GM18508 (cell line): ENCODE measurements at regions not wholly inside any gene's neighbourhood (a gene's known extent, or its start where the extent isn't known, plus 50 kb on each side); places are given as distances from the start of the nearest gene placed in this dataset.

ENCODE experiments used
- ATAC-seq: cut with Tn5 transposase; IDR thresholded peaks from one replicate; pipeline ENCODE4 v1.9.1; 2021; ENCODE audit warnings: moderate number of reproducible peaks; ENCODE audit not compliant: insufficient read depth, unreplicated experiment

GRCh38 chr4:11605597-11605996 is 176.9 kb upstream of the HS3ST1 start:
- ATAC-seq = no peak

GRCh38 chr4:11604821-11605220 is 176.1 kb upstream of the HS3ST1 start:
- no peak for ATAC-seq

GRCh38 chr4:11603591-11604194 is 175.0 kb upstream of the HS3ST1 start:
- no peak for ATAC-seq

DNA sequence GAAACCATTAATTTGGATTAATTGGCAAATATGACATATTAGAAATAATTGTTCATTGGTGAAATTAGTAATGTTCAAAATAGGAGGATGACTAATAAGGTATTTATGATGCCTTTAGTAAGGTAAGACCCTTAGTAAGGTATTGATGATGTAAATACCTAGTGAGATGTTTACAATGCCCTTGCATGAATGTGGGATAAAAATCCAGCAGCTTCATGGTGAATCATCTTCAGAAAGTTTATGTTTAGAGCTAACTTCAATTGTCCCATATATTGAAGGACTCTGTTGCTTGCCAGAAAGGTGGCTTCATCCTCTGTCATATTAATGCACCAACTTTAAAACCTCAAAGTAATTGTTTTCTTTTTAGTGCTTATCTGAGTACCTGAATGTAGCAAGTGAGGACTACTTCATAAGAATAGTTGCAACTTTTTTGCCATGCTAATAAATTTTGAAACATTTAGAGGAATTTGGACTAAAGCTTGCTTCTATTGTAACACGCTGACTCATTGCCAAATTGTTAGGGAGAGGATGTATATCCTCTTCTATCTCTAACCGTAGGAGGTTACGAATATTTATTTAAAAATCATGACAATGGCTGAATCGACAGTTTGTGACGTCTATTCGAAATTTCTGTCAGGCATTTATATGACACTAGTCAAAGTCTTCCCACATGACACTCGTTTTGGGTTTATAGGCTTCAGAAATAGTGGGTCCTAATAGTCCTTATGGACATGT is 174.1 kb upstream of the HS3ST1 start:
- no peak for ATAC-seq

DNA sequence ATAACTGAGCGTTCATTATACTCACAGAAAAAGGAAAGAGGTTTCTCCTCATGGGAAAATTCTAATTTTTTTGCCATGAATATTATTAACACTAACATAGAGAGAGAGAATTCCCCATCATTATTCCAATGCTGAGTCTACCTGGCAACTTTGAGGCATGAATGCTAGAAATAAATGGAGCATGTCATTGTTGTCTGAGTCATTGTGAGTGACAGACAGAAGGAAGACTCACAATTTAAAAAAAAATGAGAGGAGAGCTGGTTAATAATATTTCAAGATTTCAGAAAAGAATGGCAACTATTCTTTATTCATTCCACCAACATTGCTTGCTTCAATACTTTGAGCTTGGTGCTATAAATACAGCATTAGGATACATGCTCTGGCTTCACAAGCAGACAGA is 170.4 kb upstream of the HS3ST1 start:
- ATAC-seq = no peak

GRCh38 chr4:11598591-11598990 is 169.9 kb upstream of the HS3ST1 start:
- no peak for ATAC-seq

- no peak for ATAC-seq
These were observed 168.8 kb upstream of the HS3ST1 start for GRCh38 chr4:11597506-11597905.

DNA sequence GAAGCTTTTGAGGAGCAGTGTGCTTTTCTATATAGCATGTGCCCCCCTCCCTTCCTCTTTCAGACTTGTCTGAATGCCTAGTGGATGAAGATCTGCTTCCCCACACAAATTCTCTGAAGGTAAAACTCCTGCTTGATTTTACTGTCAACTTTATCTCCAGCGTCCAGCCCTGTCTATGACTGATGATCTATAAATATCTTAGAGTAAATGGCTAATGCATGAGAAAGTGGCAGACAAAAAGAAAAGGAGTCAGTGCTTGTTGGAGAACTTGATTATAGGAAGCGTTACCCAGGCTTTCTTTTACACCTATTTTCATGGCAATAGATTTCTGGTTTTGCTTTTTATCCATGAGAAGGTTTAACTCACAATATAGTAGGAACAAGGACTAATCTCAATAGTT is 168.3 kb upstream of the HS3ST1 start:
- no peak for ATAC-seq

- no peak for ATAC-seq
These were observed 165.0 kb upstream of the HS3ST1 start for GRCh38 chr4:11593576-11594116.

DNA sequence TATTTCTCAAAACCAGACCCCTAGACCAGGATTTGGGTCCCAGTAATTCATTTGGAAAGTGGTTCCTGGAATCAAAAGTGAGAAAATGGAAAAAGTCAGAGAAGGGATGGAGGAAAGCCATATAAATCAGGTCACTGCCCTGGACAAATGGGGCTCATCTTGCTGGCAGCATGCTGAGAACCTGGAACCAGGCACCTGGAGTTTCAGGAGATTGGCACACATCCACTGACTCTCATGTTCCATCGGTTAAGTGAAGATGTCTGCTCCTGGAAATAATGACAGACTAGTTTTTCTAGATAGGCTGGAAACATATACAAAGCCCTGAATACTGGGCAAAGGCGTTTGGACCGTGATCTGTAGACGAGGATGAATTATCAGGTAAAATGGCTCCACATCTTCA is 163.6 kb upstream of the HS3ST1 start:
- ATAC-seq = no peak

GRCh38 chr4:11590132-11590531 is 161.4 kb upstream of the HS3ST1 start:
- ATAC-seq = no peak

DNA sequence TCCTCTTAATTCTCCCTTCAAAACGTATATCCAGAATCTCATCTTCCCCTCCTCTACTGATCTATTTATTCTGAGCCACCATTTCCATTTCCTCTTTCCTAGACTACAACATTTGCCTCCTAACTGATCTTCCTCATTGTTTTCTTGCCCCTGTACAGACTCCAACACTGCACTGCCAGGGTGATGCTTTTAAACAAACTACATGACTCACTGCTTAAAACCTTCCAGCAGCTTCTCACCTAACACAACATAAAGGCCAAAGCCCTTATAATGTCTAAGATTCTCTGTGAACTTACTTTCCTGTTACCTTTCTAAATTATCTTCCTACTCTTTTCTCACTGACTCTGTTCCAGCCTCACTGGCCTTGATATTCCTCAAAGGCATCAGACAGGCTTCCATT is 161.0 kb upstream of the HS3ST1 start:
- no peak for ATAC-seq

GRCh38 chr4:11587797-11588196 is 159.1 kb upstream of the HS3ST1 start:
- no peak for ATAC-seq

DNA sequence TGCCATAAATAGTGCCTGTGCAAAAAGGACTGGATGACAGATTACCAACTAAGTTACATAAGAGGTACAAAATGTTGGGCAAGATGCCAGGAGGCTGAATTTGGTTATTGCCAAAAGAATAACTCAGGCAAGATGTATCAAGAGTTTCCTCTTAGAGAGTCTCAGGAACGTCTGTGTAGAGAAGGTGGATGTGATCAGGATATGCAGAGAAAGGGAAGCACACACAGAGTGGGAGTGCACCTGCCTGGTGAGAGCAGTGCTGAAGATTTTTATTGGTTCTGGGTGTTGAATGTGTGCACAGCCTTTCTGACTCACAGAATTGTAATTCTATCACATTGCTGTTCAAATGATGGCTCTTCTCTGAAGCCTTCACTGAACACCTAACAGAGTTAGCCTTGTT is 156.8 kb upstream of the HS3ST1 start:
- ATAC-seq = no peak

DNA sequence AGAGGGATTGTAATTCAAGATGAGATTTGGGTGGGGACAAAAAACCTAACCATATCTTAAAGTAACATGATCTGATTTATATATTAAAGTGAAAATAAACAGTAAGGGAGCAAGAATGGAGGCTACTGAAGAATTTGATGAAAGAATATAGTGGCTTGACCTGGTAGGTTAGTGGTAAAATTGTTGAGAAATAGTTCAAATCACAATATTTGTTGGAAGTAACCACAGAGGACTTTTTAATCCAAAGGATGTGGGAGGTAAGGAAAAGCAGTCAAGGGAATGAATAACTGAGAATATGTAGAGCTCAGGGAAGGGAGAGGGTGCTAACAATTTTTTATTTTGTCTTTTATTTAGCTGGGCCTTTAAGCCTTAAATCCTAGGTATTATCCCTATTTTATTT is 139.8 kb upstream of the HS3ST1 start:
- ATAC-seq = no peak

- peak; percentile 89 for ATAC-seq
These were observed 137.8 kb upstream of the HS3ST1 start for GRCh38 chr4:11566444-11567022.

- ATAC-seq = peak; percentile 42
These were observed 137.2 kb upstream of the HS3ST1 start for GRCh38 chr4:11565899-11566298.

- ATAC-seq = no peak
These were observed 136.5 kb upstream of the HS3ST1 start for GRCh38 chr4:11565213-11565612.

DNA sequence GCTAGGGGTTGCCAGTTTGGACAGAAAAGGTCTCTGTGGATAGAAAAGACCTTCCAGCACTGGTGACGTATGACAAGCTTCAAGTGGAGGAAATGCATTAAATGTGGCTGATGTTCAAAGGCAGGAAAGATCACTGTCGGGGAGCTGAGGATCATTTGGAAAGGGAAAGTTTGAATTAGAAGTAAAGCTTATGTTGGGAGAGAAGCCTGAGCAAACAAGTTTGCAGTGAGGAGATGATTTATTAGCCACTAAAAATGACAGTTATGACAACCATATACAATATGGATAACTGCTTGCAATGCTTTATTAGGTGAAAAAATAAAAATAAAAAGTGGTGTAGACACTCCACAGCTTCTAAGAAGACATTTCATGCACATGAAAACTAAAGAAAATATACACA is 135.3 kb upstream of the HS3ST1 start:
- ATAC-seq = no peak

- ATAC-seq = no peak
These were observed 120.8 kb upstream of the HS3ST1 start for GRCh38 chr4:11549525-11549924.

DNA sequence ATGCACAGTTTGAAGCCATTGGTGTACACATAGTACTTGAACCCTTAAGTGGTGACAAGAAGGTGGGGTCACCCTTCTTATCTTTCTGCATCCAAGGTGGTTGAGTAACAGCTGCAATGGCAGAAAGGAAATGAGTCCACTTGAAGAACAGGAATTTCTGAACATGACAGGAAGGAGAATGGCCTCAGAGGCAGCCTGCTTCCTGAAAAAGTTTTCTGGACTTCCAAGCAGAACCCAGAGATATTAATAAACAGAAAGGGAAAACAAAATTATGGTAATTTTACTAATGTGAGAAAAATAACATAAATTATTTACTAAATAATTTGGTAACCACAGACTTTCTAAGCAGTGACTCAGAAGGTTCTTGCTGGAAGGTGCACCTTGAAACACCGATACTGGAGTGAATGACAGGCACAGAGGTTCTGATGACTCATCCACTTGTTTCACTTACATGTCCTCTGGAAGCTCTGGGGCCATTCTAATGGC is 119.9 kb upstream of the HS3ST1 start:
- peak; percentile 99 for ATAC-seq
